ENCODE measurements at regions not wholly inside any gene's neighbourhood (a gene's known extent, or its start where the extent isn't known, plus 50 kb on each side); places are given as distances from the start of the nearest gene placed in this dataset.

DNA sequence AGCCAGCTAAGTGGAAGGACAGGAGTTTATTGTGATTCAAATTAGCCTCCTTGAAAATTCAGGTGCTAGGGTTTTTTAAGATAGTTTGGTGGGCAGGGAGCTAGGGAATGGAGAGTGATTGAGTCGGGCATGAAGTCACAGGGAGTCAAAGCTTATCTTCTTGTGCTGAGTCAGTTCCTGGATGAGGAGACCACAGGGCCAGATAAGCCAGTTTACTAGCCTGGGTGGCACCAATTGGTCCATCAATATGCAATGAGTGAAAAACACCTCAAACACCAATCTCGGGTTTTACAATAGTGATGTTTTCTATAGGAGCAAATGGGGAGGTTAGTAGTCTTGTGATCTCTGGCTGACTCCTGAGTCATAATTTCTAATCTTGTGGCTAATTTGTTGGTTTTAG, 165.1 kb downstream of the ABCC12 start:
- no peak for DNase-seq (ENCODE audit: low spot score)
- Histone ChIP-seq H2AFZ (ENCODE audit: low read length) (no peak overlapping the region), H3K9me2 (ENCODE audit: insufficient read depth, low read length) (no peaks in the 10 kb centered on the region; the same call in 1 of the 2 replicates), H3K27ac (ENCODE audit: low read depth, low read length, poor library complexity, severe bottlenecking) (no peak overlapping the region), H3K79me2 (ENCODE audit: insufficient read depth, low read depth, low read length) (no peaks in the 10 kb centered on the region), H4K20me1 (ENCODE audit: insufficient read depth, low read length) (no peaks in the 10 kb centered on the region), H3K9me3 (ENCODE audit: low read length) (no peaks in the 10 kb centered on the region), H3K4me3 (ENCODE audit: low read depth, low read length, poor library complexity, severe bottlenecking) (no peak overlapping the region), H3K4me1 (ENCODE audit: insufficient read depth, low read length, poor library complexity, severe bottlenecking) (no peaks in the 10 kb centered on the region), H3K36me3 (ENCODE audit: insufficient read depth, low read length) (no peaks in the 10 kb centered on the region), H3K4me2 (ENCODE audit: low read length) (no peak overlapping the region)
- POLR2A ChIA-PET = no interaction called here
- TF ChIP-seq EZH2phosphoT487 (IDR thresholded peaks at IDR 0.05; ENCODE audit: borderline replicate concordance, low read depth, low read length) = no peak
- TF ChIP-seq, protein P1, sequence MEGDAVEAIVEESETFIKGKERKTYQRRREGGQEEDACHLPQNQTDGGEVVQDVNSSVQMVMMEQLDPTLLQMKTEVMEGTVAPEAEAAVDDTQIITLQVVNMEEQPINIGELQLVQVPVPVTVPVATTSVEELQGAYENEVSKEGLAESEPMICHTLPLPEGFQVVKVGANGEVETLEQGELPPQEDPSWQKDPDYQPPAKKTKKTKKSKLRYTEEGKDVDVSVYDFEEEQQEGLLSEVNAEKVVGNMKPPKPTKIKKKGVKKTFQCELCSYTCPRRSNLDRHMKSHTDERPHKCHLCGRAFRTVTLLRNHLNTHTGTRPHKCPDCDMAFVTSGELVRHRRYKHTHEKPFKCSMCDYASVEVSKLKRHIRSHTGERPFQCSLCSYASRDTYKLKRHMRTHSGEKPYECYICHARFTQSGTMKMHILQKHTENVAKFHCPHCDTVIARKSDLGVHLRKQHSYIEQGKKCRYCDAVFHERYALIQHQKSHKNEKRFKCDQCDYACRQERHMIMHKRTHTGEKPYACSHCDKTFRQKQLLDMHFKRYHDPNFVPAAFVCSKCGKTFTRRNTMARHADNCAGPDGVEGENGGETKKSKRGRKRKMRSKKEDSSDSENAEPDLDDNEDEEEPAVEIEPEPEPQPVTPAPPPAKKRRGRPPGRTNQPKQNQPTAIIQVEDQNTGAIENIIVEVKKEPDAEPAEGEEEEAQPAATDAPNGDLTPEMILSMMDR (conservative IDR thresholded peaks at IDR 0.05; ENCODE audit: low read length) = no peak
- CTCF ChIA-PET (ENCODE audit: unreplicated experiment) = no interaction called here
- BruUV-seq (replicated peaks) = no TSS peak
- intact Hi-C loops (cut with micrococcal nuclease; ENCODE audit: unreplicated experiment) = no loop called here

DNA sequence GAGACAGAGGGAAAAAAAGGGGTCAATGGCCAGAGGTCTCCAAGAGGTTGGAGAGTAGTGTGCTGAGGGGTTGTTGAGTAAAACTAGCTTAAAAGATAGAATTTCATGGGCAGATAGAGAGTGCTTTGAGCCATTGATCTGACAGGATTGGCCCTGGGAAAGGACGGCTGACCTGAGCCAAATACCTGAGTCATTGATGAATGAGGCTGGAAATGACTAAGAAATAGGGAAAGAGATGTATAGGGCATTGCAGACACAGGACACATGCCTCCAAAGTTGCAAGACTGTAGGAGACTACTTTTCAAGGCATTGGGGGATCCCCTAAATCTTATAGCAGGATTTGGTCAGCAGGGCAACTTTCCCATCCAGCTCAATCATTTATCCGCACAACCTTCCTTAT, 168.7 kb downstream of the ABCC12 start:
- ChIA-PET POLR2A (interaction anchor here (1.1 kb wide), 1 partner anchor 9 kb away, joined by 4 read pairs; no protein-coding TSS in a partner anchor), CTCF (ENCODE audit: unreplicated experiment) (no interaction called here)
- intact Hi-C loops (cut with micrococcal nuclease; ENCODE audit: unreplicated experiment) = no loop called here
- Histone ChIP-seq H3K9me2 (ENCODE audit: insufficient read depth, low read length) (no peaks in the 10 kb centered on the region; the same call in 1 of the 2 replicates), H3K79me2 (ENCODE audit: insufficient read depth, low read depth, low read length) (no peaks in the 10 kb centered on the region), H3K27ac (ENCODE audit: low read depth, low read length, poor library complexity, severe bottlenecking) (no peak overlapping the region), H3K4me2 (ENCODE audit: low read length) (no peak overlapping the region), H3K4me1 (ENCODE audit: insufficient read depth, low read length, poor library complexity, severe bottlenecking) (no peaks in the 10 kb centered on the region), H3K36me3 (ENCODE audit: insufficient read depth, low read length) (no peaks in the 10 kb centered on the region), H3K9me3 (ENCODE audit: low read length) (no peaks in the 10 kb centered on the region), H2AFZ (ENCODE audit: low read length) (no peak overlapping the region), H3K4me3 (ENCODE audit: low read depth, low read length, poor library complexity, severe bottlenecking) (no peak overlapping the region), H4K20me1 (ENCODE audit: insufficient read depth, low read length) (no peaks in the 10 kb centered on the region)
- BruUV-seq (replicated peaks) = no TSS peak
- no peak for TF ChIP-seq EZH2phosphoT487 (IDR thresholded peaks at IDR 0.05; ENCODE audit: borderline replicate concordance, low read depth, low read length)
- TF ChIP-seq, protein P1 (conservative IDR thresholded peaks at IDR 0.05; ENCODE audit: low read length) = no peak
- no peak for DNase-seq (ENCODE audit: low spot score)

DNA sequence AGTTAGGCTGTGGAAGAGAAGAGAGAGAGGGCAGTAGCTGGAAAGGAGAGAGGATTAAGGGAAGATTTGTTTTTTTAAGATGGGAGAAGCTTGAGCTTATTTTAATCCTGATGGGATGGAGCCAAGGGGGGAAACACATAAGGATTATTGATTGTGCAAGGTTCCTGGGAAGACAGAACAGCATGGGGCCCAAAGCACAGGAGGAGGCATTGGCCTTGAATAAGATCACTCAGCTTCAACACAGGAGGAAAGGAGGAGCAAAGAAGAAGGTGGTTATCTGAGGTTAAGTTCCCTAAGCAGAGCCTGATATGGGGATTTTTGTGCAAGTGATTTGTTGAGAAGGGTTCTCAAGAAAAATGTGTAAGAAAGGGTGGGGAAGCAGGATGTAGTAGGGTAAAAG, 169.8 kb downstream of the ABCC12 start:
- ChIA-PET CTCF (ENCODE audit: unreplicated experiment) (no interaction called here), POLR2A (no interaction called here)
- intact Hi-C loops (cut with micrococcal nuclease; ENCODE audit: unreplicated experiment) = no loop called here
- Histone ChIP-seq H3K9me3 (ENCODE audit: low read length) (no peaks in the 10 kb centered on the region), H3K4me3 (ENCODE audit: low read depth, low read length, poor library complexity, severe bottlenecking) (no peak overlapping the region), H2AFZ (ENCODE audit: low read length) (no peak overlapping the region), H3K4me1 (ENCODE audit: insufficient read depth, low read length, poor library complexity, severe bottlenecking) (no peaks in the 10 kb centered on the region), H3K9me2 (ENCODE audit: insufficient read depth, low read length) (no peaks in the 10 kb centered on the region; the same call in 1 of the 2 replicates), H3K79me2 (ENCODE audit: insufficient read depth, low read depth, low read length) (no peaks in the 10 kb centered on the region), H3K36me3 (ENCODE audit: insufficient read depth, low read length) (no peaks in the 10 kb centered on the region), H3K27ac (ENCODE audit: low read depth, low read length, poor library complexity, severe bottlenecking) (no peak overlapping the region), H3K4me2 (ENCODE audit: low read length) (no peak overlapping the region), H4K20me1 (ENCODE audit: insufficient read depth, low read length) (no peaks in the 10 kb centered on the region)
- no peak for DNase-seq (ENCODE audit: low spot score)
- TF ChIP-seq, protein P1 (conservative IDR thresholded peaks at IDR 0.05; ENCODE audit: low read length) = no peak
- TF ChIP-seq EZH2phosphoT487 (IDR thresholded peaks at IDR 0.05; ENCODE audit: borderline replicate concordance, low read depth, low read length) = no peak
- BruUV-seq (replicated peaks) = no TSS peak

All from OCI-LY7 (cell line).